HCT116 (cell line): ENCODE measurements at regions not wholly inside any gene's neighbourhood (a gene's known extent, or its start where the extent isn't known, plus 50 kb on each side); places are given as distances from the start of the nearest gene placed in this dataset.
"Not testable (repeated sequence)": the region's sequence is repeated elsewhere in the genome, so short reads cannot be mapped to it uniquely, and the experiment has no call there.

Experiments used
- ATAC-seq: fragments of 200-7000 bp; cut with Tn5 transposase; 2 replicates; pipeline ENCODE4 v1.9.1; 2020; ENCODE audit warnings: mild to moderate bottlenecking, moderate library complexity
- BruUV-seq: library from RNA; stranded (reverse); fragments of 400-500 nt; replicated peaks from 2 replicates; lab custom pipeline; 2021; lab: Mats Ljungman, UMichigan
- CTCF ChIA-PET: fragments of 300-600 bp; sonication (Branson Sonifier 250); formaldehyde crosslinking; loops from one replicate; lab custom pipeline; 2021; ENCODE audit warnings: antibody characterized with exemption; lab: Charles Lee
- POLR2A ChIA-PET: fragments of 300-600, 350-600 bp; sonication (Branson Sonifier 250); formaldehyde crosslinking; loops from one replicate; lab custom pipeline; 2021; ENCODE audit warnings: antibody characterized with exemption; lab: Charles Lee
- RAD21 ChIA-PET, 2 experiments: fragments of 300-600 bp; sonication (Branson Sonifier 250); formaldehyde crosslinking; loops; one replicate each; lab custom pipeline; 2023; ENCODE audit warnings: low total read pairs in 2 of 2; ENCODE audit not compliant: uncharacterized antibody in 2 of 2, unreplicated experiment in 2 of 2, low non-redundant PET in 1 of 2; lab: Charles Lee
- DNase-seq: peaks from one replicate; pipeline ENCODE4 v3.0.0-alpha.2; 2010; ENCODE audit warnings: low read depth, low spot score
- H2AFZ ChIP-seq: fragments of 200-600 bp; shearing (Covaris generic), sonication (generic); 2 replicates; pipeline ENCODE4 v1.6.1; 2017; ENCODE audit warnings: low read depth, mixed run types, mixed read lengths, antibody characterized with exemption, low read length; ENCODE audit not compliant: poor library complexity, severe bottlenecking
- H3K27ac ChIP-seq: 2 replicates; pipeline ENCODE4 v1.5.1; 2012; ENCODE audit warnings: low read depth, low read length
- H3K27me3 ChIP-seq: fragments of 200-600 bp; sonication (generic); 2 replicates; pipeline ENCODE4 v1.6.1; 2016; ENCODE audit warnings: mixed run types, low read length, mixed read lengths; ENCODE audit not compliant: insufficient read depth
- H3K36me3 ChIP-seq, 2 experiments: fragments of 200-500 bp in 1 of 2; fragments of 200-600 bp in 1 of 2; sonication (Bioruptor generic) in 1 of 2; sonication (generic) in 1 of 2; 2 replicates each; pipeline versions ENCODE4 v1.5.1 to v1.6.1; 2014 to 2016; ENCODE audit warnings: low read length in 2 of 2, inconsistent platforms in 1 of 2, mixed read lengths in 1 of 2, mixed run types in 1 of 2; ENCODE audit not compliant: insufficient read depth in 2 of 2, control insufficient read depth in 1 of 2
- H3K4me1 ChIP-seq, 2 experiments: fragments of 200-600 bp in 1 of 2; sonication (generic) in 1 of 2; 2 replicates each; pipeline versions ENCODE4 v1.5.1 to v1.6.1; 2012 to 2017; ENCODE audit warnings: low read length in 2 of 2, inconsistent platforms in 1 of 2, mild to moderate bottlenecking in 1 of 2, mixed read lengths in 1 of 2, mixed run types in 1 of 2, moderate library complexity in 1 of 2; ENCODE audit not compliant: insufficient read depth in 2 of 2, control insufficient read depth in 1 of 2
- H3K4me2 ChIP-seq: fragments of 200-600 bp; sonication (generic); 2 replicates; pipeline ENCODE4 v1.6.1; 2017; ENCODE audit warnings: mixed run types, low read length, mixed read lengths
- H3K4me3 ChIP-seq, 2 experiments: fragments of 200-600 bp in 1 of 2; sonication (generic) in 1 of 2; replicated peaks in 1 of 2; 2 replicates each; pipeline ENCODE4 v1.5.1; 2011 to 2016; ENCODE audit warnings: low read length in 2 of 2, control low read depth in 1 of 2, low read depth in 1 of 2, mild to moderate bottlenecking in 1 of 2, mixed read lengths in 1 of 2, mixed run types in 1 of 2
- H3K79me2 ChIP-seq: fragments of 200-600 bp; sonication (generic); 2 replicates; pipeline ENCODE4 v1.6.1; 2017; ENCODE audit warnings: mild to moderate bottlenecking, mixed run types, low read length, moderate library complexity, mixed read lengths; ENCODE audit not compliant: insufficient read depth
- H3K9ac ChIP-seq: fragments of 200-600 bp; sonication (generic); 2 replicates; pipeline ENCODE4 v1.6.1; 2016; ENCODE audit warnings: low read length, mixed read lengths
- H3K9me2 ChIP-seq: fragments of 200-600 bp; sonication (generic), shearing (Covaris generic); 2 replicates; pipeline ENCODE4 v1.6.1; 2017; ENCODE audit warnings: mixed run types, mild to moderate bottlenecking, moderate library complexity; ENCODE audit not compliant: insufficient read depth
- H3K9me3 ChIP-seq, 2 experiments: fragments of 200-500 bp in 1 of 2; fragments of 200-600 bp in 1 of 2; sonication (Bioruptor generic) in 1 of 2; sonication (generic) in 1 of 2; 2 replicates each; pipeline ENCODE4 v1.6.1; 2014 to 2017; ENCODE audit warnings: low read length in 2 of 2, mixed read lengths in 2 of 2, inconsistent platforms in 1 of 2, low read depth in 1 of 2, mild to moderate bottlenecking in 1 of 2, mixed run types in 1 of 2, moderate library complexity in 1 of 2; ENCODE audit not compliant: control insufficient read depth in 1 of 2, insufficient read depth in 1 of 2
- H4K20me1 ChIP-seq: fragments of 200-600 bp; sonication (generic), shearing (Covaris generic); 2 replicates; pipeline ENCODE4 v1.6.1; 2017; ENCODE audit warnings: mixed run types, mild to moderate bottlenecking, moderate library complexity; ENCODE audit not compliant: insufficient read depth
- intact Hi-C: fragments of 100-400 bp; cut with micrococcal nuclease; formaldehyde crosslinking; loops from 2 replicates; pipeline ENCODE4 v1.10.0; 2022

- BruUV-seq, DNase-seq, CTCF ChIA-PET, H3K79me2 ChIP-seq, H2AFZ ChIP-seq, H3K36me3 ChIP-seq, ATAC-seq, H3K4me2 ChIP-seq, H3K4me3 ChIP-seq, H3K9me2 ChIP-seq, POLR2A ChIA-PET, H3K27me3 ChIP-seq, H3K27ac ChIP-seq, H3K9ac ChIP-seq, H4K20me1 ChIP-seq, intact Hi-C loops, H3K4me1 ChIP-seq, RAD21 ChIA-PET, H3K9me3 ChIP-seq: not testable (repeated sequence)
Observed at GRCh38 chr12:16019-16418, 50.5 kb upstream of the IQSEC3 start.

GRCh38 chr12:16541-16940 is 50.0 kb upstream of the IQSEC3 start:
- H3K79me2 ChIP-seq, H3K36me3 ChIP-seq, H3K4me2 ChIP-seq, H3K27me3 ChIP-seq, H3K9me3 ChIP-seq, POLR2A ChIA-PET, RAD21 ChIA-PET, H3K9me2 ChIP-seq, H2AFZ ChIP-seq, H3K9ac ChIP-seq, BruUV-seq, H3K27ac ChIP-seq, DNase-seq, CTCF ChIA-PET, H3K4me3 ChIP-seq, H3K4me1 ChIP-seq, intact Hi-C loops, ATAC-seq, H4K20me1 ChIP-seq: not testable (repeated sequence)
